Smooth muscle cell (in vitro differentiated cells): ENCODE measurements at regions not wholly inside any gene's neighbourhood (a gene's known extent, or its start where the extent isn't known, plus 50 kb on each side); places are given as distances from the start of the nearest gene placed in this dataset.
A peak's percentile ranks its signal among the peaks of the same experiment; 100 is the strongest.

ENCODE experiments used
- DNase-seq: peaks from one replicate; lab custom pipeline; 2025; ENCODE audit not compliant: unreplicated experiment; lab: John Stamatoyannopoulos, UW
- H2AFZ ChIP-seq: fragments of 200-600 bp; sonication (generic); 2 replicates; pipeline ENCODE4 v1.6.0; 2016; ENCODE audit warnings: antibody characterized with exemption, low read depth, mild to moderate bottlenecking
- H3F3A ChIP-seq: fragments of 200-600 bp; sonication (generic); 2 replicates; pipeline ENCODE4 v1.6.0; 2017; ENCODE audit warnings: antibody characterized with exemption, low read depth
- H3K27ac ChIP-seq: fragments of 200-600 bp; sonication (generic); 2 replicates; pipeline ENCODE4 v1.5.1; 2016; ENCODE audit warnings: low read depth, mild to moderate bottlenecking
- H3K27me3 ChIP-seq: fragments of 200-600 bp; sonication (generic); 2 replicates; pipeline ENCODE4 v1.6.1; 2016; ENCODE audit warnings: low read depth, mild to moderate bottlenecking
- H3K36me3 ChIP-seq: fragments of 200-600 bp; sonication (generic); 2 replicates; pipeline ENCODE4 v1.5.1; 2016; ENCODE audit warnings: low read depth
- H3K4me1 ChIP-seq: fragments of 200-600 bp; sonication (generic); 2 replicates; pipeline ENCODE4 v1.5.1; 2016; ENCODE audit warnings: low read depth
- H3K4me2 ChIP-seq: fragments of 200-600 bp; sonication (generic); 2 replicates; pipeline ENCODE4 v1.6.0; 2016; ENCODE audit warnings: mild to moderate bottlenecking
- H3K4me3 ChIP-seq: fragments of 200-600 bp; sonication (generic); 2 replicates; pipeline ENCODE4 v1.5.1; 2016; ENCODE audit warnings: mild to moderate bottlenecking
- H3K79me2 ChIP-seq: fragments of 200-600 bp; sonication (generic); 2 replicates; pipeline ENCODE4 v1.6.0; 2016; ENCODE audit warnings: low read depth, mild to moderate bottlenecking
- H3K9ac ChIP-seq: fragments of 200-600 bp; sonication (generic); 2 replicates; pipeline ENCODE4 v1.6.0; 2016; ENCODE audit warnings: low read depth
- H3K9me3 ChIP-seq: fragments of 200-600 bp; sonication (generic); replicated peaks from 2 replicates; pipeline ENCODE4 v1.5.1; 2016; ENCODE audit warnings: low read depth
- H4K20me1 ChIP-seq: fragments of 200-600 bp; sonication (generic); 2 replicates; pipeline ENCODE4 v1.6.0; 2016; ENCODE audit warnings: low read depth
- WGBS: methylation state at CpG from one replicate; pipeline ENCODE4 v1.1.7; 2016; ENCODE audit warnings: low lambda C conversion rate; 5-methylcytosine and 5-hydroxymethylcytosine counted together
- TF ChIP-seq, protein P1 (sequence below): fragments of 200-600 bp; sonication (generic); IDR thresholded peaks from 2 replicates; pipeline ENCODE4 v1.5.1; 2017; ENCODE audit warnings: borderline replicate concordance, mild to moderate bottlenecking, antibody characterized with exemption; ENCODE audit not compliant: insufficient read depth, poor library complexity, severe bottlenecking

DNA sequence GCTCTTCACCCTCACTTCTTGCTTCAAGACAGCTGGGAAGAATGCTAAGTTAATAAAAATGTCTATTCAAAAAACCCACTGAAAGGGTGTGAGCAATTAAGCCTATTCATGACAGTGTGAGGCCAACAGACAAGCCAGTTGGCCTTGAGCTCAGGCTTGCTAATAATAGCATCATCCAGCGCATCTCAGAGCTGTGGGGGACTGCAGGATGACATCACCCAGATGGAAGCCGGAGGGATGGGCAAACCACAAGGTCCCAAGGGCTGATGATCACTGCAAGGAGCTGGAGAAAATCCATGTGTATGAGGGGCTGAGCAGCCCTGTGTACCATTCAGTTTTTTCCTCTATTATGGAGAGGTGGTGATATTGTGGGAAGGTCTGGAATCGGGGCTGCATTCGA lies 770.4 kb downstream of the TNS3 start:
- Histone ChIP-seq H3F3A (peaks cover 27% of the 10 kb centered on the region), H4K20me1 (no peaks in the 10 kb centered on the region), H3K4me1 (no peaks in the 10 kb centered on the region), H3K4me3 (no peak overlapping the region), H3K27me3 (no peaks in the 10 kb centered on the region), H3K9ac (peak overlapping the region; percentile 71), H3K4me2 (peak overlapping the region; percentile 75), H3K27ac (peak overlapping the region; percentile 81), H3K9me3 (peaks cover 1% of the 10 kb centered on the region), H2AFZ (peak overlapping the region; percentile 47), H3K36me3 (peaks cover 1% of the 10 kb centered on the region), H3K79me2 (no peaks in the 10 kb centered on the region)
- 16% methylated on average over 4 of the region's 4 CpGs for WGBS
- TF ChIP-seq, protein P1, sequence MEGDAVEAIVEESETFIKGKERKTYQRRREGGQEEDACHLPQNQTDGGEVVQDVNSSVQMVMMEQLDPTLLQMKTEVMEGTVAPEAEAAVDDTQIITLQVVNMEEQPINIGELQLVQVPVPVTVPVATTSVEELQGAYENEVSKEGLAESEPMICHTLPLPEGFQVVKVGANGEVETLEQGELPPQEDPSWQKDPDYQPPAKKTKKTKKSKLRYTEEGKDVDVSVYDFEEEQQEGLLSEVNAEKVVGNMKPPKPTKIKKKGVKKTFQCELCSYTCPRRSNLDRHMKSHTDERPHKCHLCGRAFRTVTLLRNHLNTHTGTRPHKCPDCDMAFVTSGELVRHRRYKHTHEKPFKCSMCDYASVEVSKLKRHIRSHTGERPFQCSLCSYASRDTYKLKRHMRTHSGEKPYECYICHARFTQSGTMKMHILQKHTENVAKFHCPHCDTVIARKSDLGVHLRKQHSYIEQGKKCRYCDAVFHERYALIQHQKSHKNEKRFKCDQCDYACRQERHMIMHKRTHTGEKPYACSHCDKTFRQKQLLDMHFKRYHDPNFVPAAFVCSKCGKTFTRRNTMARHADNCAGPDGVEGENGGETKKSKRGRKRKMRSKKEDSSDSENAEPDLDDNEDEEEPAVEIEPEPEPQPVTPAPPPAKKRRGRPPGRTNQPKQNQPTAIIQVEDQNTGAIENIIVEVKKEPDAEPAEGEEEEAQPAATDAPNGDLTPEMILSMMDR = no peak
- peak; percentile 15 for DNase-seq

DNA sequence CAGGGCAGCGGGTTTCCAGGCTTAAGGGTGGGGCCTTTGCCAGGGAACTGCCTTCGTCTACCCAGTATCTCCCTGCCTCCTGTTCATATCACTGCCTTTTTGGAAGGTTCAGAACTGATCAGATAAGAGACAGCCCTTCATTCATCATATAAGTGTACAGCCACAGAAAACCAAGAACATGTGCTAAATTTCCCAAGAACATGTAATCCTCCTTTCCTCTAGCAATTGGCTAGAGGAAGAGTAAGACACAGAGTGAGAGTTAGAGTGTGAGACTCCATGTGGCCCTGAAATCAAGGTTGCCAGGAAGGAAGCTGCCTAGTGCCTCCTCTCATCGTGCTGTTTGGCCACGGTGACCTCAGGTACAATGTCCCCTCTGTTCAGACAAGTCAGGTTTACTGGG lies 770.9 kb downstream of the TNS3 start:
- TF ChIP-seq, protein P1 = no peak
- H3K9ac ChIP-seq = peak overlapping the region; percentile 71
- peak overlapping the region; percentile 81 for H3K27ac ChIP-seq
- H3K9me3 ChIP-seq = no peaks in the 10 kb centered on the region
- H3K27me3 ChIP-seq = no peaks in the 10 kb centered on the region
- H3K4me1 ChIP-seq = no peaks in the 10 kb centered on the region
- H3K36me3 ChIP-seq = no peaks in the 10 kb centered on the region
- H2AFZ ChIP-seq = peak overlapping the region; percentile 47
- no peak overlapping the region for H3K4me3 ChIP-seq
- DNase-seq = no peak
- H3K4me2 ChIP-seq = peak overlapping the region; percentile 75
- H4K20me1 ChIP-seq = no peaks in the 10 kb centered on the region
- WGBS = 81% methylated on average over 4 of the region's 4 CpGs
- H3K79me2 ChIP-seq = no peaks in the 10 kb centered on the region
- H3F3A ChIP-seq = peaks cover 27% of the 10 kb centered on the region

DNA sequence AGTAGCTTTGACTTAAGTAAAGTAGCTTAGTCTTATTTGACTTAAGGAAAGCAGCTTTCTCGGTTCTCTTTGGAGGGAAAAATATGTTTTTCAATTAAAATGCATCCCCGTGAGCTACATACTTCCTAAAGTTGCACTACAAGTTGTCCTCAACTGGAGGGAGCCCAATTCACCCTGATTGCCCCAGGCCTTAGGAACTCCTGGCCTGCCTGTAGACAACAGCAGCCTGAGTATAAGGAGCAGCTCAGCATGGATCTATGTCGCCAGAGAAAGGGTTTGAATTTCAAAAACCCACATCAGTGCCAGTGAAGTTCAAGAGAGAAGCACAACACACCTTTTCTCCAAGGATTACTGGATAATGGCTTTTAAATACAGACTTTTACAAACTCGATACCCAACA lies 772.0 kb downstream of the TNS3 start:
- Histone ChIP-seq H3K27me3 (no peaks in the 10 kb centered on the region), H3K4me2 (no peak overlapping the region), H2AFZ (no peak overlapping the region), H3F3A (peaks cover 23% of the 10 kb centered on the region), H3K27ac (no peak overlapping the region), H3K4me3 (no peak overlapping the region), H3K9ac (no peak overlapping the region), H3K9me3 (no peaks in the 10 kb centered on the region), H3K36me3 (no peaks in the 10 kb centered on the region), H4K20me1 (no peaks in the 10 kb centered on the region), H3K4me1 (no peaks in the 10 kb centered on the region), H3K79me2 (no peaks in the 10 kb centered on the region)
- 85% methylated on average over 4 of the region's 4 CpGs for WGBS
- TF ChIP-seq, protein P1 = no peak
- no peak for DNase-seq

DNA sequence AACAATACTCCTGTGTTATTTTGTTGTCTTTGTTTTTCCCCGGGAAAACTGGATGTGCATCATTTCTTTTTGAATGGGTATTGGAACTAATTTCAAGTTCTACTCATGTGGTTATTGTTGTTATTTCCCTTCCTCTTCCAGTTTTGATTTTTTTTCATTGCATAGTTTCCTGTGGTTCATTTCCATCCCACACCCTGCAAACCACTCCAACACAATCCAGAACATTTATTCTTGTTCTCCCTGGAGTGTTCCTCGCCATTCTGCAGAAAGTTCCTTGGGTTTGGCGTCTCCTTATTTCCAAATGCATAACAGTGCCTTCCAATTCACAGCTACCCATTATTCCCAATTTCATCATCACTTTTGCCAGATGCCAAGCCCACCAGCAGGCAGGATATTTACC lies 775.1 kb downstream of the TNS3 start:
- Histone ChIP-seq H4K20me1 (no peaks in the 10 kb centered on the region), H3K27me3 (no peaks in the 10 kb centered on the region), H3K4me1 (no peaks in the 10 kb centered on the region), H3K4me2 (no peak overlapping the region), H3F3A (no peaks in the 10 kb centered on the region), H3K36me3 (no peaks in the 10 kb centered on the region), H3K4me3 (no peak overlapping the region), H3K9me3 (no peaks in the 10 kb centered on the region), H2AFZ (no peak overlapping the region), H3K9ac (no peak overlapping the region), H3K27ac (no peak overlapping the region), H3K79me2 (no peaks in the 10 kb centered on the region)
- TF ChIP-seq, protein P1 = no peak
- no peak for DNase-seq
- WGBS = 97% methylated on average over 3 of the region's 3 CpGs
